ENCODE measurements at regions not wholly inside any gene's neighbourhood (a gene's known extent, or its start where the extent isn't known, plus 50 kb on each side); places are given as distances from the start of the nearest gene placed in this dataset.

DNA sequence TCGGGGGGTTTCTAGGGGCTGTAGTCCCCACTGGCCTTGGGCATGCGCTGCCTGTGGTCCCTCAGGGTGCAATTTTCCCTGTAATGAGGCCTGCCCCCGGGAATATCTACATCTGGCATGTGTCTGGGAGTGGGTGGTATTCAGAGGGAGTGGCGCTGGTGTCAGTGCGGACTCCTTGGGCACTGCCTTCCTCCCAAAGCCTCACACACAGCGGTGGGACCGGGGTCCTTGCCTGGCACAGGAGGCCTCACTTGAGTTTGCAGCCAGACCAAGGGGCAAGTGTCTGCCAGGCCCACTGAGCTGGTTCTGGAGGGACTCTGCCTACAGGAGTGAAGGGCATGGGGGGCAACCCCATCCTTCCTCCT, 53.5 kb upstream of the PCSK6 start:
- Histone ChIP-seq H3K4me1 (no peaks in the 10 kb centered on the region), H3K27me3 (no peaks in the 10 kb centered on the region), H3K9me3 (replicated peaks) (no peaks in the 10 kb centered on the region), H3K36me3 (no peaks in the 10 kb centered on the region), H3K4me3 (no peak overlapping the region), H3K27ac (no peak overlapping the region)
- DNase-seq: no peak

- no peak overlapping the region for H3K27ac ChIP-seq
- H3K27me3 ChIP-seq: no peaks in the 10 kb centered on the region
- no peaks in the 10 kb centered on the region for H3K9me3 ChIP-seq (replicated peaks)
- DNase-seq: no peak
- no peaks in the 10 kb centered on the region for H3K4me1 ChIP-seq
- no peaks in the 10 kb centered on the region for H3K36me3 ChIP-seq
- no peak overlapping the region for H3K4me3 ChIP-seq
Measured at GRCh38 chr15:101542306-101543025, 53.0 kb upstream of the PCSK6 start.

GRCh38 chr15:101541501-101542292, 52.2 kb upstream of the PCSK6 start:
- Histone ChIP-seq H3K27ac (no peak overlapping the region), H3K4me1 (no peaks in the 10 kb centered on the region), H3K9me3 (replicated peaks) (no peaks in the 10 kb centered on the region), H3K4me3 (no peak overlapping the region), H3K36me3 (no peaks in the 10 kb centered on the region), H3K27me3 (no peaks in the 10 kb centered on the region)
- DNase-seq: no peak

- peak; percentile 40 to 57 for DNase-seq
- no peaks in the 10 kb centered on the region for H3K4me1 ChIP-seq
- no peaks in the 10 kb centered on the region for H3K36me3 ChIP-seq
- H3K27ac ChIP-seq: no peak overlapping the region
- H3K27me3 ChIP-seq: no peaks in the 10 kb centered on the region
- H3K9me3 ChIP-seq (replicated peaks): no peaks in the 10 kb centered on the region
- no peak overlapping the region for H3K4me3 ChIP-seq
Measured at GRCh38 chr15:101540480-101541239, 51.2 kb upstream of the PCSK6 start.

GRCh38 chr15:101539930-101540329, 50.4 kb upstream of the PCSK6 start:
- DNase-seq: no peak
- H3K4me3 ChIP-seq: no peak overlapping the region
- no peak overlapping the region for H3K27ac ChIP-seq
- no peaks in the 10 kb centered on the region for H3K9me3 ChIP-seq (replicated peaks)
- no peaks in the 10 kb centered on the region for H3K4me1 ChIP-seq
- no peaks in the 10 kb centered on the region for H3K27me3 ChIP-seq
- H3K36me3 ChIP-seq: no peaks in the 10 kb centered on the region

- Histone ChIP-seq H3K4me3 (no peak overlapping the region), H3K27me3 (no peaks in the 10 kb centered on the region), H3K9me3 (replicated peaks) (no peaks in the 10 kb centered on the region), H3K27ac (no peak overlapping the region), H3K36me3 (no peaks in the 10 kb centered on the region), H3K4me1 (no peaks in the 10 kb centered on the region)
- DNase-seq: no peak
Measured at GRCh38 chr15:101539492-101539891, 50.0 kb upstream of the PCSK6 start.

Data from SJCRH30 (cell line).